ENCODE measurements at regions not wholly inside any gene's neighbourhood (a gene's known extent, or its start where the extent isn't known, plus 50 kb on each side); places are given as distances from the start of the nearest gene placed in this dataset.
"Not testable (repeated sequence)": the region's sequence is repeated elsewhere in the genome, so short reads cannot be mapped to it uniquely, and the experiment has no call there.

- H3K4me3 ChIP-seq (ENCODE audit: low read depth, low read length); H3K4me1 ChIP-seq (ENCODE audit: control insufficient read depth, insufficient read depth, low read length); H3K36me3 ChIP-seq (ENCODE audit: control insufficient read depth, insufficient read depth, low read length); H3K27ac ChIP-seq (ENCODE audit: low read depth, low read length); H3K27me3 ChIP-seq (ENCODE audit: control insufficient read depth, insufficient read depth, low read length); DNase-seq (ENCODE audit: low read depth in 4 of 6, low spot score in 6 of 6); H3K9me3 ChIP-seq (ENCODE audit: control insufficient read depth, insufficient read depth, low read length): not testable (repeated sequence)
- WGBS (ENCODE audit: insufficient coverage): no CpG with 5 or more reads among the region's 3 CpGs
These were observed 431.6 kb upstream of the AKR1E2 start for GRCh38 chr10:4394455-4394854.

- Histone ChIP-seq H3K9me3 (ENCODE audit: control insufficient read depth, insufficient read depth, low read length) (no peaks in the 10 kb centered on the region), H3K27me3 (ENCODE audit: control insufficient read depth, insufficient read depth, low read length) (no peaks in the 10 kb centered on the region), H3K4me1 (ENCODE audit: control insufficient read depth, insufficient read depth, low read length) (no peaks in the 10 kb centered on the region), H3K4me3 (ENCODE audit: low read depth, low read length) (no peak overlapping the region), H3K27ac (ENCODE audit: low read depth, low read length) (no peak overlapping the region), H3K36me3 (ENCODE audit: control insufficient read depth, insufficient read depth, low read length) (no peaks in the 10 kb centered on the region)
- 86% methylated on average over 2 of the region's 3 CpGs for WGBS (ENCODE audit: insufficient coverage)
- DNase-seq (ENCODE audit: low read depth in 4 of 6, low spot score in 6 of 6): no peak
These were observed 434.3 kb upstream of the AKR1E2 start for GRCh38 chr10:4391683-4392082.

- no peak for DNase-seq (ENCODE audit: low read depth in 4 of 6, low spot score in 6 of 6)
- Histone ChIP-seq H3K4me3 (ENCODE audit: low read depth, low read length) (no peak overlapping the region), H3K27ac (ENCODE audit: low read depth, low read length) (no peak overlapping the region), H3K27me3 (ENCODE audit: control insufficient read depth, insufficient read depth, low read length) (no peaks in the 10 kb centered on the region), H3K9me3 (ENCODE audit: control insufficient read depth, insufficient read depth, low read length) (no peaks in the 10 kb centered on the region), H3K4me1 (ENCODE audit: control insufficient read depth, insufficient read depth, low read length) (no peaks in the 10 kb centered on the region), H3K36me3 (ENCODE audit: control insufficient read depth, insufficient read depth, low read length) (no peaks in the 10 kb centered on the region)
- no CpG with 5 or more reads among the region's 2 CpGs for WGBS (ENCODE audit: insufficient coverage)
These were observed 435.8 kb upstream of the AKR1E2 start for GRCh38 chr10:4390219-4390618.

GRCh38 chr10:4385231-4385870, 440.7 kb upstream of the AKR1E2 start:
- H3K4me3 ChIP-seq (ENCODE audit: low read depth, low read length): no peak overlapping the region
- H3K27ac ChIP-seq (ENCODE audit: low read depth, low read length): no peak overlapping the region

GRCh38 chr10:4384245-4384644, 441.8 kb upstream of the AKR1E2 start:
- Histone ChIP-seq H3K9me3 (ENCODE audit: control insufficient read depth, insufficient read depth, low read length) (no peaks in the 10 kb centered on the region), H3K27ac (ENCODE audit: low read depth, low read length) (peak overlapping the region; percentile 15), H3K27me3 (ENCODE audit: control insufficient read depth, insufficient read depth, low read length) (no peaks in the 10 kb centered on the region), H3K36me3 (ENCODE audit: control insufficient read depth, insufficient read depth, low read length) (no peaks in the 10 kb centered on the region), H3K4me1 (ENCODE audit: control insufficient read depth, insufficient read depth, low read length) (no peaks in the 10 kb centered on the region), H3K4me3 (ENCODE audit: low read depth, low read length) (no peak overlapping the region)
- no CpG with 5 or more reads among the region's 4 CpGs for WGBS (ENCODE audit: insufficient coverage)
- DNase-seq (ENCODE audit: low read depth in 4 of 6, low spot score in 6 of 6): peak in 2 of 6 donors; percentile 46 to 64

More at GRCh38 chr10:4385231-4385870, 440.7 kb upstream of the AKR1E2 start:
- Histone ChIP-seq H3K9me3 (ENCODE audit: control insufficient read depth, insufficient read depth, low read length) (no peaks in the 10 kb centered on the region), H3K4me1 (ENCODE audit: control insufficient read depth, insufficient read depth, low read length) (no peaks in the 10 kb centered on the region), H3K27me3 (ENCODE audit: control insufficient read depth, insufficient read depth, low read length) (no peaks in the 10 kb centered on the region), H3K36me3 (ENCODE audit: control insufficient read depth, insufficient read depth, low read length) (no peaks in the 10 kb centered on the region)
- WGBS (ENCODE audit: insufficient coverage): 70% methylated on average over 3 of the region's 7 CpGs
- DNase-seq (ENCODE audit: low read depth in 4 of 6, low spot score in 6 of 6): peak in 2 of 6 donors; percentile 43 to 74

- H3K4me1 ChIP-seq (ENCODE audit: control insufficient read depth, insufficient read depth, low read length): no peaks in the 10 kb centered on the region
- no peaks in the 10 kb centered on the region for H3K9me3 ChIP-seq (ENCODE audit: control insufficient read depth, insufficient read depth, low read length)
- H3K27me3 ChIP-seq (ENCODE audit: control insufficient read depth, insufficient read depth, low read length): no peaks in the 10 kb centered on the region
- H3K36me3 ChIP-seq (ENCODE audit: control insufficient read depth, insufficient read depth, low read length): no peaks in the 10 kb centered on the region
- WGBS (ENCODE audit: insufficient coverage): no CpG with 5 or more reads among the region's 4 CpGs
- no peak overlapping the region for H3K4me3 ChIP-seq (ENCODE audit: low read depth, low read length)
- peak overlapping the region; percentile 15 for H3K27ac ChIP-seq (ENCODE audit: low read depth, low read length)
- peak in 2 of 6 donors; percentile 52 to 80 for DNase-seq (ENCODE audit: low read depth in 4 of 6, low spot score in 6 of 6)
These were observed 442.3 kb upstream of the AKR1E2 start for GRCh38 chr10:4383651-4384098.

- H3K36me3 ChIP-seq (ENCODE audit: control insufficient read depth, insufficient read depth, low read length): no peaks in the 10 kb centered on the region
- no peak for DNase-seq (ENCODE audit: low read depth in 4 of 6, low spot score in 6 of 6)
- H3K4me1 ChIP-seq (ENCODE audit: control insufficient read depth, insufficient read depth, low read length): no peaks in the 10 kb centered on the region
- H3K9me3 ChIP-seq (ENCODE audit: control insufficient read depth, insufficient read depth, low read length): no peaks in the 10 kb centered on the region
- H3K27me3 ChIP-seq (ENCODE audit: control insufficient read depth, insufficient read depth, low read length): no peaks in the 10 kb centered on the region
- WGBS (ENCODE audit: insufficient coverage): no CpG with 5 or more reads among the region's 1 CpG
- H3K4me3 ChIP-seq (ENCODE audit: low read depth, low read length): no peak overlapping the region
- H3K27ac ChIP-seq (ENCODE audit: low read depth, low read length): no peak overlapping the region
These were observed 443.2 kb upstream of the AKR1E2 start for GRCh38 chr10:4382811-4383210.

GRCh38 chr10:4373612-4374011, 452.4 kb upstream of the AKR1E2 start:
- Histone ChIP-seq H3K9me3 (ENCODE audit: control insufficient read depth, insufficient read depth, low read length) (no peaks in the 10 kb centered on the region), H3K4me3 (ENCODE audit: low read depth, low read length) (no peak overlapping the region), H3K27ac (ENCODE audit: low read depth, low read length) (peak overlapping the region; percentile 37), H3K4me1 (ENCODE audit: control insufficient read depth, insufficient read depth, low read length) (peaks cover 2% of the 10 kb centered on the region), H3K36me3 (ENCODE audit: control insufficient read depth, insufficient read depth, low read length) (no peaks in the 10 kb centered on the region), H3K27me3 (ENCODE audit: control insufficient read depth, insufficient read depth, low read length) (no peaks in the 10 kb centered on the region)
- WGBS (ENCODE audit: insufficient coverage): no CpG with 5 or more reads among the region's 2 CpGs
- no peak for DNase-seq (ENCODE audit: low read depth in 4 of 6, low spot score in 6 of 6)

GRCh38 chr10:4373098-4373497, 452.9 kb upstream of the AKR1E2 start:
- no peak for DNase-seq (ENCODE audit: low read depth in 4 of 6, low spot score in 6 of 6)
- H3K27ac ChIP-seq (ENCODE audit: low read depth, low read length): peak overlapping the region; percentile 37
- no CpG with 5 or more reads among the region's 4 CpGs for WGBS (ENCODE audit: insufficient coverage)
- peaks cover 2% of the 10 kb centered on the region for H3K4me1 ChIP-seq (ENCODE audit: control insufficient read depth, insufficient read depth, low read length)
- no peaks in the 10 kb centered on the region for H3K36me3 ChIP-seq (ENCODE audit: control insufficient read depth, insufficient read depth, low read length)
- no peak overlapping the region for H3K4me3 ChIP-seq (ENCODE audit: low read depth, low read length)
- H3K9me3 ChIP-seq (ENCODE audit: control insufficient read depth, insufficient read depth, low read length): no peaks in the 10 kb centered on the region
- H3K27me3 ChIP-seq (ENCODE audit: control insufficient read depth, insufficient read depth, low read length): no peaks in the 10 kb centered on the region

- DNase-seq (ENCODE audit: low read depth in 4 of 6, low spot score in 6 of 6): peak in 2 of 6 donors; percentile 18 to 59
- no peaks in the 10 kb centered on the region for H3K9me3 ChIP-seq (ENCODE audit: control insufficient read depth, insufficient read depth, low read length)
- no peaks in the 10 kb centered on the region for H3K27me3 ChIP-seq (ENCODE audit: control insufficient read depth, insufficient read depth, low read length)
- 47% methylated on average over 2 of the region's 6 CpGs for WGBS (ENCODE audit: insufficient coverage)
- no peak overlapping the region for H3K4me3 ChIP-seq (ENCODE audit: low read depth, low read length)
- H3K36me3 ChIP-seq (ENCODE audit: control insufficient read depth, insufficient read depth, low read length): no peaks in the 10 kb centered on the region
- H3K4me1 ChIP-seq (ENCODE audit: control insufficient read depth, insufficient read depth, low read length): peaks cover 2% of the 10 kb centered on the region
- peak overlapping the region; percentile 59 for H3K27ac ChIP-seq (ENCODE audit: low read depth, low read length)
These were observed 453.4 kb upstream of the AKR1E2 start for GRCh38 chr10:4372601-4373000.
